MCF 10A (cell line): ENCODE measurements at regions not wholly inside any gene's neighbourhood (a gene's known extent, or its start where the extent isn't known, plus 50 kb on each side); places are given as distances from the start of the nearest gene placed in this dataset.

ENCODE experiments used
- BruUV-seq: library from RNA; stranded (reverse); fragments of 400-500 nt; replicated peaks from 2 replicates; lab custom pipeline; 2021; lab: Mats Ljungman, UMichigan
- CTCF ChIA-PET: fragments of 300-600 bp; sonication (Branson Sonifier 250); formaldehyde crosslinking; extraction: SDS; loops from one replicate; lab custom pipeline; 2021; ENCODE audit warnings: antibody characterized with exemption, inconsistent platforms; lab: Yijun Ruan, JAX
- POLR2A ChIA-PET: fragments of 300-600, 350-650 bp; sonication (Branson Sonifier 250); formaldehyde crosslinking; extraction: SDS; loops from one replicate; lab custom pipeline; 2020; ENCODE audit warnings: antibody characterized with exemption, inconsistent platforms; lab: Yijun Ruan, JAX
- DNase-seq: peaks from one replicate; pipeline ENCODE4 v3.0.0-alpha.2; 2018; ENCODE audit not compliant: unreplicated experiment
- H3K27ac Mint-ChIP-seq: one replicate; pipeline ENCODE4 v1.8.0; 2022; ENCODE audit warnings: mild to moderate bottlenecking, low read depth, mixed read lengths; ENCODE audit not compliant: unreplicated experiment
- H3K27me3 Mint-ChIP-seq: one replicate; pipeline ENCODE4 v1.8.0; 2022; ENCODE audit warnings: mixed read lengths; ENCODE audit not compliant: insufficient read depth, unreplicated experiment
- H3K36me3 Mint-ChIP-seq: one replicate; pipeline ENCODE4 v1.8.0; 2022; ENCODE audit warnings: mild to moderate bottlenecking, moderate library complexity, mixed read lengths; ENCODE audit not compliant: insufficient read depth, unreplicated experiment
- H3K4me1 Mint-ChIP-seq: one replicate; pipeline ENCODE4 v1.8.0; 2022; ENCODE audit warnings: mixed read lengths; ENCODE audit not compliant: insufficient read depth, unreplicated experiment
- H3K4me3 Mint-ChIP-seq: one replicate; pipeline ENCODE4 v1.8.0; 2022; ENCODE audit warnings: mild to moderate bottlenecking, moderate library complexity, mixed read lengths; ENCODE audit not compliant: unreplicated experiment
- H3K9me3 Mint-ChIP-seq: one replicate; pipeline ENCODE4 v1.8.0; 2022; ENCODE audit warnings: mixed read lengths; ENCODE audit not compliant: unreplicated experiment
- intact Hi-C: fragments of 100-400 bp; cut with micrococcal nuclease; formaldehyde crosslinking; loops from 2 replicates; pipeline ENCODE4 v1.14.1; 2022
- TF ChIP-seq, protein P1 (sequence below): fragments of 200-600 bp; IDR thresholded peaks from one replicate; pipeline ENCODE4 v1.8.0; 2022; ENCODE audit warnings: antibody characterized with exemption, mild to moderate bottlenecking; ENCODE audit not compliant: unreplicated experiment

DNA sequence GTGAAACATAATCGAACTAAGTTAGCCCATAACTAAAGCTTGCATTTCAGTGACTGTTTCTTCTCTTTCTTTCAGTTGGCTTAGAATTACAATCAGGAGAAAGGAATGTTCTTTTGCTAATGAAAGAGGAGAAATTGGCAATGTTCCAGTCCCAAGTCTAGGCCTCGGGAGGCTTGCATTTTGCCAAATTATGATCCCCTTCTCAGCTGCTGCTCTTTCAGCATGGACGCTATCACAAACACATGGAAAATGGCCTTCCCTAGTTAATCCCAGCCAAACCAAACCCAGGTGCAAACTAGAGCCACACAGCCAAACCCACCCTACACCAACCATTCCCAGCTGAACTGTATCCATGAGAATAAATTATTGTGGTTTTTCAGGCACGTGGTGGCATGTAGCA lies 605.2 kb upstream of the LRRTM4 start:
- TF ChIP-seq, protein P1, sequence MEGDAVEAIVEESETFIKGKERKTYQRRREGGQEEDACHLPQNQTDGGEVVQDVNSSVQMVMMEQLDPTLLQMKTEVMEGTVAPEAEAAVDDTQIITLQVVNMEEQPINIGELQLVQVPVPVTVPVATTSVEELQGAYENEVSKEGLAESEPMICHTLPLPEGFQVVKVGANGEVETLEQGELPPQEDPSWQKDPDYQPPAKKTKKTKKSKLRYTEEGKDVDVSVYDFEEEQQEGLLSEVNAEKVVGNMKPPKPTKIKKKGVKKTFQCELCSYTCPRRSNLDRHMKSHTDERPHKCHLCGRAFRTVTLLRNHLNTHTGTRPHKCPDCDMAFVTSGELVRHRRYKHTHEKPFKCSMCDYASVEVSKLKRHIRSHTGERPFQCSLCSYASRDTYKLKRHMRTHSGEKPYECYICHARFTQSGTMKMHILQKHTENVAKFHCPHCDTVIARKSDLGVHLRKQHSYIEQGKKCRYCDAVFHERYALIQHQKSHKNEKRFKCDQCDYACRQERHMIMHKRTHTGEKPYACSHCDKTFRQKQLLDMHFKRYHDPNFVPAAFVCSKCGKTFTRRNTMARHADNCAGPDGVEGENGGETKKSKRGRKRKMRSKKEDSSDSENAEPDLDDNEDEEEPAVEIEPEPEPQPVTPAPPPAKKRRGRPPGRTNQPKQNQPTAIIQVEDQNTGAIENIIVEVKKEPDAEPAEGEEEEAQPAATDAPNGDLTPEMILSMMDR, result no peak
- ChIA-PET POLR2A (interaction anchor here (0.6 to 0.9 kb wide), 2 partner anchors 20 to 742 kb away, joined by 3 read pairs; no protein-coding TSS in a partner anchor), CTCF (no interaction called here)
- no peak overlapping the region for H3K4me3 Mint-ChIP-seq
- DNase-seq, result no peak
- no peaks in the 10 kb centered on the region for H3K4me1 Mint-ChIP-seq
- H3K27ac Mint-ChIP-seq, result no peak overlapping the region
- intact Hi-C loops, result no loop called here
- no TSS peak for BruUV-seq
- peaks cover 7% of the 10 kb centered on the region for H3K9me3 Mint-ChIP-seq
- H3K36me3 Mint-ChIP-seq, result no peaks in the 10 kb centered on the region
- no peaks in the 10 kb centered on the region for H3K27me3 Mint-ChIP-seq

DNA sequence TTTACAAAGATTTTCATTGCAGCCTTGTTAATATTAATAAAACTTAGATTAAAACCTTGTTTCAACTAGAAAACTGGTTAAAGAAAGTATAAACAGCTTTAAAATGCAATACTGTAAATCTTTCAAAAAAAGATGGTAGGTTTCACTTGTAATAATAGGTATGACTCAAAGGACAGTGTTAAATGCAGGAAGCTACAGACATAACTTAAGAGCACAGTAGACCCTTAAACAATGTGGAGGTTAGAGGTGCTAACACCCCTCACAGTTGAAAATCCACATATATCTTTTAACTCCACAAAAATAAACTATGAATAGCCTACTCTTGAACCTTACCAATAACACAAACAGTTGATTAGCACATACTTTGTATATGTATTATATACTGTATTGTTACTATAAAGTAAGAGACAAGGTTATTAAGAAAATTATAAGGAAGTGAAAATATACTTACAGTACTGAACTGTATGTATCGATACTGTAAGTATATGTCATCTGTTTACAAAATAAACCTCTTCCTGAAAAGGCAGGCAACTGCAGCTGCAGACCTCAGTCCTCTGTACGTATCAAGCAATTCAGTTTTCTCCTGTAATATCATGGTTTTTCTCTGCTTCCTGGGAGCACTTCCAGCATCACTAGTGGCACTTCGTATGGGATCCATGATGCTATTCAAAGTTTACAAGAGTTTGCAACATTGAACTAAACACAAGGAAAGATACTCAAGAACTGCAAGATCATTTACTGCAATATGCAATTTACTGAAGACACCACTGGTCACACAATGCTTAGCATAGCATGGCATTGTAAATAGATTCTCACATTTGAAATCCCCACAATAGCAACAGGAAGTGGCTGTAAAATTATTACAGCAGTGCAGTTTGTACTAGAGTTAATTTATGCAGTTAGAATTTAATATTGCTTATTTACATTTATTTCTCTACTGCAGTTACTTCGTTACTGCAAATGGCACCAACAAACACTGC lies 610.5 kb upstream of the LRRTM4 start:
- no peak for DNase-seq
- CTCF ChIA-PET, result interaction anchor here (0.6 kb wide), 1 partner anchor 219 kb away, joined by 4 read pairs; no protein-coding TSS in a partner anchor
- BruUV-seq, result no TSS peak
- intact Hi-C loops, result no loop called here
- Mint-ChIP-seq H3K4me1 (no peaks in the 10 kb centered on the region), H3K9me3 (no peaks in the 10 kb centered on the region), H3K27ac (no peak overlapping the region), H3K4me3 (no peak overlapping the region), H3K27me3 (no peaks in the 10 kb centered on the region), H3K36me3 (no peaks in the 10 kb centered on the region)
- POLR2A ChIA-PET, result no interaction called here
- TF ChIP-seq, protein P1, result no peak

DNA sequence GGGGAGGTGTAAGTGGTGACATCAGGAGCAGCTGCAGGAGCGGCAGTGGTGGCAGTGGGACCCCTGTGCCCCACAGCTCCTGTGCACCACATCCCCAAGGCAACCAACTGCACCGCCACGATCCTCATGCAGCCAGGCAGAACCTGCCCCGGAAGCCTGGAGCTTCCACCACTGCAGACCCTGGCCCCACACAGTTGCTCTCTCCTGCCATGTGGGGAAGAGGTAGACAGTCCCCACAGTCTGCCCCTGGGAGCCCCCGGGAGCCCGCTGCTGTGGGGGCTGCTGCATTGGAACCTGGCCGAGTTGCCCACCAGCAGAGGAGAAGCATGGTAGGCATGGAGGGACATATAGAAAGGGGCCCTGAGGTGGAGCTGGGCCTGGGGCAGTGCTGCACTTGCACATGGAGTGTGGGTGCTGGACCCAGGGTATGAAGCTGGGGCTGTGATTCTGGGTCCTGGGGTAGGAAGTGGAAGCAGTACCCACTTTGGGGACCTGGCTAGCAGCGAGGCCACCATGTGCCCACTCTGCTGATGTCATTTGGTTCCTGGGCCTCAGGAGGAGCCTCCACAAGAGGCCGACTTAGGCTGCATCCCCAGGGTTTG lies 623.3 kb upstream of the LRRTM4 start:
- no peak overlapping the region for H3K27ac Mint-ChIP-seq
- H3K4me1 Mint-ChIP-seq, result no peaks in the 10 kb centered on the region
- CTCF ChIA-PET, result no interaction called here
- TF ChIP-seq, protein P1, result no peak
- no peaks in the 10 kb centered on the region for H3K36me3 Mint-ChIP-seq
- intact Hi-C loops, result no loop called here
- H3K4me3 Mint-ChIP-seq, result no peak overlapping the region
- no TSS peak for BruUV-seq
- no peaks in the 10 kb centered on the region for H3K27me3 Mint-ChIP-seq
- H3K9me3 Mint-ChIP-seq, result peaks cover 7% of the 10 kb centered on the region
- DNase-seq, result no peak
- POLR2A ChIA-PET, result no interaction called here
